ENCODE measurements at regions not wholly inside any gene's neighbourhood (a gene's known extent, or its start where the extent isn't known, plus 50 kb on each side); places are given as distances from the start of the nearest gene placed in this dataset.

DNA sequence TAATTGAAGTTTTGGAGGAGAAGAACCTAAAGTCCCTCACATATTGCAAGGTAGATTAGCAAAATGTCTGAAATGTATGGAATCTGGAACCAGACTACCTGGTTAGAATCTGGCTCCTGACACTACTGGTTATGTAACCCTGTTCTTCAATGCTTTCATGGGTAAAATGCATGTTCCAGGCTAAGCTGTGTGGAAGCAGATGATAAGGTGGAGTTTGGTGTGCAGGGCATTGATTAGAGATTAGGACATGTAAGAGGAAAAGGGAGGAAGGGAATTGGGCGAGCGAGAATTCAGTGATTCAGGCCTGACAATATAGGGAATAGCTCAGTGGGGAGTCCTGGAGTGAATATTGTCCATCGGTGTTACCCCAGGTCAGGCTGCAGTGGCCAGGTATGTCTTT, 165.8 kb upstream of the SFRP2 start:
- H3K27me3 ChIP-seq, result no peaks in the 10 kb centered on the region
- no peak overlapping the region for H3K4me2 ChIP-seq

GRCh38 chr4:153950100-153950979, 161.5 kb upstream of the SFRP2 start:
- no peak for TF ChIP-seq Cebpa-rat (IDR thresholded peaks at IDR 0.05)
- Histone ChIP-seq H3K27me3 (no peaks in the 10 kb centered on the region), H3K4me3 (no peak overlapping the region), H4K20me1 (no peaks in the 10 kb centered on the region), H3K9me3 (replicated peaks in 1 of 11) (peaks cover 0 to 11% (median 4%) of the 10 kb centered on the region in 11 experiments; a peak in 7 of 22 replicates), H3K9ac (no peak overlapping the region), H3K4me2 (peak overlapping the region; percentile 26 to 64 (median 47)), H3K36me3 (no peaks in the 10 kb centered on the region), H3K4me1 (peaks cover 9 to 13% (median 11%) of the 10 kb centered on the region in 10 experiments), H3K27ac (no peak overlapping the region)

More for the DNA sequence above, 165.8 kb upstream of the SFRP2 start:
- no peaks in the 10 kb centered on the region for H4K20me1 ChIP-seq
- no peak overlapping the region for H3K27ac ChIP-seq
- H3K4me3 ChIP-seq, result no peak overlapping the region
- H3K9ac ChIP-seq, result no peak overlapping the region
- peaks cover 0 to 13% (median 6%) of the 10 kb centered on the region in 11 experiments; a peak in 13 of 22 replicates for H3K9me3 ChIP-seq (replicated peaks in 1 of 11)
- H3K36me3 ChIP-seq, result no peaks in the 10 kb centered on the region
- TF ChIP-seq Cebpa-rat (IDR thresholded peaks at IDR 0.05), result no peak
- H3K4me1 ChIP-seq, result peaks cover 9 to 11% (median 10%) of the 10 kb centered on the region in 10 experiments

GRCh38 chr4:153948041-153948440, 159.2 kb upstream of the SFRP2 start:
- H3K4me3 ChIP-seq, result no peak overlapping the region
- peaks cover 9 to 13% (median 11%) of the 10 kb centered on the region in 10 experiments for H3K4me1 ChIP-seq
- no peaks in the 10 kb centered on the region for H3K36me3 ChIP-seq
- no peak overlapping the region for H3K27ac ChIP-seq
- no peaks in the 10 kb centered on the region for H3K27me3 ChIP-seq
- TF ChIP-seq Cebpa-rat (IDR thresholded peaks at IDR 0.05), result no peak
- H3K9ac ChIP-seq, result no peak overlapping the region
- peaks cover 0 to 16% (median 4%) of the 10 kb centered on the region in 11 experiments; a peak in 7 of 22 replicates for H3K9me3 ChIP-seq (replicated peaks in 1 of 11)
- H3K4me2 ChIP-seq, result no peak overlapping the region
- H4K20me1 ChIP-seq, result no peaks in the 10 kb centered on the region

- no peak overlapping the region for H3K4me2 ChIP-seq
These were observed 158.2 kb upstream of the SFRP2 start for GRCh38 chr4:153947124-153947523.

DNA sequence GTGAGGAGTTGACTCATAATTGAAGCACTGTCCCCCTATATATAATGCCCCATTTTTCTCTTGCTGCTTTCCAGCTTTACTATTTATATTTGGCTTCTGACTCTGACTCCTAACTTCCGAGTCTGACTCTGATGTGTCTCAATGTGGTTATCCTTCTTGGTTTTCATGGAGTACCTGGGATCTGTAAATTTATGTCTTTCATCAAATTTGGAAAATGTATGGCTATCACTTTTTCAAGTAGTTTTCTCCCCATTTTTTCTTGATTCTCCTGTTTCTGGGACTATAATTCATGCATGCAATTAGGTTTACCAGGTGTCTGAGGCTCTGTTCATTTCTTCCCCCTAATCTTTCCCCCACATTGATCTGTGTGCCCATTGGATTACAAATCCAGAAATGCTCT, 156.8 kb upstream of the SFRP2 start:
- H3K9me3 ChIP-seq (replicated peaks in 1 of 11), result peaks cover 0 to 16% (median 4%) of the 10 kb centered on the region in 11 experiments; a peak in 7 of 22 replicates
- no peaks in the 10 kb centered on the region for H4K20me1 ChIP-seq
- no peaks in the 10 kb centered on the region for H3K36me3 ChIP-seq
- H3K4me1 ChIP-seq, result peaks cover 9 to 13% (median 11%) of the 10 kb centered on the region in 10 experiments
- no peak for TF ChIP-seq Cebpa-rat (IDR thresholded peaks at IDR 0.05)
- no peak overlapping the region for H3K9ac ChIP-seq
- H3K27ac ChIP-seq, result no peak overlapping the region
- no peak overlapping the region for H3K4me2 ChIP-seq
- H3K4me3 ChIP-seq, result no peak overlapping the region
- no peaks in the 10 kb centered on the region for H3K27me3 ChIP-seq

More at GRCh38 chr4:153947124-153947523, 158.2 kb upstream of the SFRP2 start:
- Histone ChIP-seq H3K9ac (no peak overlapping the region), H3K27ac (no peak overlapping the region), H3K27me3 (no peaks in the 10 kb centered on the region), H3K9me3 (replicated peaks in 1 of 11) (peaks cover 0 to 16% (median 4%) of the 10 kb centered on the region in 11 experiments; a peak in 7 of 22 replicates), H3K4me3 (no peak overlapping the region), H3K4me1 (peaks cover 9 to 13% (median 11%) of the 10 kb centered on the region in 10 experiments), H3K36me3 (no peaks in the 10 kb centered on the region), H4K20me1 (no peaks in the 10 kb centered on the region)
- TF ChIP-seq Cebpa-rat (IDR thresholded peaks at IDR 0.05), result no peak

DNA sequence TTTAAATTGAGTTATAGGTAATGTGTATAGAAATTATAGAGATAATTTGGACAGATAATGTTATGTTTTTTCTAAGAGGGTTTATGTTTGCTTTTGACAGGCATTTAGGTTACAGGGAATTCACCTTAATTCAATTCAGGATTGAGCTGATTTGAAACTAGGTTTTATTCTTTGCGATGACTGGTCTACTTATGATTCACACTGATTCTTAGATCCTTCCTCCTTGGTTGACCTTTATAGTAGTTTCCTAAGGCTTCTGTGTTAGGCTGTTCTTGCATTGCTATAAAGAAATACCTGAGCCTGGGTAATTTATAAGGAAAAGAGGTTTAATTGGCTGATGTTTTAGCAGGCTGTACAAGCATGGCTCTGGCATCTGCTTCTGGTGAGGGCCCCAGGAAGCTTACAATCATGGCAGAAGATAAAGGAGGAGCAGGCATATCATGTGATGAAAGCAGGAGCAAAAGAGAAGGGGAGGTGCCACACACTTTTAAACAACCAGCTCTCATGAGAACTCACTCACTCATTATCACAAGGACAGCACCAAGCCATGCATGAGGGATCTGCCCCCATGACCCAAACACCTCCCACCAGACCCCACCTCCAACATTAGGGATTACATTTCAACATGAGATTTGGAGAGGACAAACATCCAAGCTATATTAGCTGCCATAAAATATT, 155.0 kb upstream of the SFRP2 start:
- no peak for TF ChIP-seq Cebpa-rat (IDR thresholded peaks at IDR 0.05)
- no peaks in the 10 kb centered on the region for H3K27me3 ChIP-seq
- H4K20me1 ChIP-seq, result no peaks in the 10 kb centered on the region
- no peaks in the 10 kb centered on the region for H3K36me3 ChIP-seq
- no peak overlapping the region for H3K4me2 ChIP-seq
- no peak overlapping the region for H3K27ac ChIP-seq
- peaks cover 0 to 16% (median 4%) of the 10 kb centered on the region in 11 experiments; a peak in 7 of 22 replicates for H3K9me3 ChIP-seq (replicated peaks in 1 of 11)
- no peak overlapping the region for H3K4me3 ChIP-seq
- H3K4me1 ChIP-seq, result no peaks in the 10 kb centered on the region
- no peak overlapping the region for H3K9ac ChIP-seq

DNA sequence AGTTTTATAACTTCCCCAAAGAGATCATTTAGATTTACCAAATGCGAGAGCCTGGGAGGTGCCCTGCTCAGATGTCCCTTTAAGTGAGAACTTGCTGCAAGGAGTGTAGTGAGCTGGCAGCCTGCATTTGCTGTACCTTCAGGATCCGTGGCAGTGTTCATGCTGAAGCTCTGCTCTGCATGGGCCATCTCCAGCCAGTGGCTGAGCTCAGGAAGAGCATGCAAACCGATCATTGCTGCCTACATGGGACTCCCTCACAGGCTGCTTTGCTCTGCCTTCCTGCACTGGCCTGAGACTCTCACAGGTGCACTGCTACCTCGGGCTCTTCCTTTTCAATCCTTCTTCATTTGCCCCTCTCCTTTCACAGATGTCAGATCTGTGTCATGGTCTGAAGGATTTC, 152.0 kb upstream of the SFRP2 start:
- no peak for TF ChIP-seq Cebpa-rat (IDR thresholded peaks at IDR 0.05)
- Histone ChIP-seq H3K27me3 (no peaks in the 10 kb centered on the region), H3K9ac (no peak overlapping the region), H3K9me3 (replicated peaks in 1 of 11) (peaks cover 0 to 15% (median 4%) of the 10 kb centered on the region in 11 experiments; a peak in 7 of 22 replicates), H3K4me2 (no peak overlapping the region), H3K27ac (no peak overlapping the region), H4K20me1 (no peaks in the 10 kb centered on the region), H3K4me1 (no peaks in the 10 kb centered on the region), H3K4me3 (no peak overlapping the region), H3K36me3 (no peaks in the 10 kb centered on the region)

- no peak for TF ChIP-seq Cebpa-rat (IDR thresholded peaks at IDR 0.05)
- no peak overlapping the region for H3K9ac ChIP-seq
- H3K4me3 ChIP-seq, result no peak overlapping the region
- H3K9me3 ChIP-seq (replicated peaks in 1 of 11), result 0 out of 22 replicates have a peak, but pooled peaks cover 0 to 4% (median 0%) of the 10 kb centered on the region in 11 experiments
- no peaks in the 10 kb centered on the region for H4K20me1 ChIP-seq
- H3K4me2 ChIP-seq, result no peak overlapping the region
- H3K27ac ChIP-seq, result no peak overlapping the region
- H3K4me1 ChIP-seq, result peaks cover 0 to 11% (median 0%) of the 10 kb centered on the region in 10 experiments; a peak in 5 of 20 replicates
- H3K27me3 ChIP-seq, result no peaks in the 10 kb centered on the region
- H3K36me3 ChIP-seq, result no peaks in the 10 kb centered on the region
These were observed 150.7 kb upstream of the SFRP2 start for GRCh38 chr4:153939570-153939969.

DNA sequence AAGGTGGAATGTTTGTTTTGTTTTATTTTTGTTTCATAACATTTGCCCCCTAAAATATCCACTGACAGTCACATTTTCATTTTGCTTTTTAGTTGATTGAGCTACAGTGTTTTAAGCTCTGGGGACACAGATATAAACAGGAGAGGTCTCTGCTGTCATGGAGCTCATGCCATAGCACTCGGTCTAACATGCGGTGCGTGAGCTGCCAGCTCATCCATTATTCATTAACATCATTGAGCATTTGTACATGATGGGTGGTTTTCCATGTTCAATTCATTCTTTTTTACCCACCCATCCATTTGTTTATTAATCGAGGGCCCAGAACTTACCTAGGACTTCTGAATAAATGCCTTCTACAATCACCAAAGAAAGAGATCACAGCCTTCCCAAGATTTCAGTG, 150.1 kb upstream of the SFRP2 start:
- no peaks in the 10 kb centered on the region for H3K36me3 ChIP-seq
- H3K9me3 ChIP-seq (replicated peaks in 1 of 11), result 0 out of 22 replicates have a peak, but pooled peaks cover 0 to 4% (median 0%) of the 10 kb centered on the region in 11 experiments
- H3K9ac ChIP-seq, result no peak overlapping the region
- no peaks in the 10 kb centered on the region for H3K27me3 ChIP-seq
- no peak for TF ChIP-seq Cebpa-rat (IDR thresholded peaks at IDR 0.05)
- H3K4me3 ChIP-seq, result no peak overlapping the region
- no peak overlapping the region for H3K27ac ChIP-seq
- H4K20me1 ChIP-seq, result no peaks in the 10 kb centered on the region
- H3K4me2 ChIP-seq, result no peak overlapping the region
- H3K4me1 ChIP-seq, result peaks cover 0 to 16% (median 0%) of the 10 kb centered on the region in 10 experiments; a peak in 5 of 20 replicates
